ENCODE measurements at regions not wholly inside any gene's neighbourhood (a gene's known extent, or its start where the extent isn't known, plus 50 kb on each side); places are given as distances from the start of the nearest gene placed in this dataset.

GRCh38 chr10:4130685-4131084, 345.7 kb upstream of the KLF6 start:
- no peak for DNase-seq

GRCh38 chr10:4129866-4130477, 345.0 kb upstream of the KLF6 start:
- DNase-seq: no peak

DNA sequence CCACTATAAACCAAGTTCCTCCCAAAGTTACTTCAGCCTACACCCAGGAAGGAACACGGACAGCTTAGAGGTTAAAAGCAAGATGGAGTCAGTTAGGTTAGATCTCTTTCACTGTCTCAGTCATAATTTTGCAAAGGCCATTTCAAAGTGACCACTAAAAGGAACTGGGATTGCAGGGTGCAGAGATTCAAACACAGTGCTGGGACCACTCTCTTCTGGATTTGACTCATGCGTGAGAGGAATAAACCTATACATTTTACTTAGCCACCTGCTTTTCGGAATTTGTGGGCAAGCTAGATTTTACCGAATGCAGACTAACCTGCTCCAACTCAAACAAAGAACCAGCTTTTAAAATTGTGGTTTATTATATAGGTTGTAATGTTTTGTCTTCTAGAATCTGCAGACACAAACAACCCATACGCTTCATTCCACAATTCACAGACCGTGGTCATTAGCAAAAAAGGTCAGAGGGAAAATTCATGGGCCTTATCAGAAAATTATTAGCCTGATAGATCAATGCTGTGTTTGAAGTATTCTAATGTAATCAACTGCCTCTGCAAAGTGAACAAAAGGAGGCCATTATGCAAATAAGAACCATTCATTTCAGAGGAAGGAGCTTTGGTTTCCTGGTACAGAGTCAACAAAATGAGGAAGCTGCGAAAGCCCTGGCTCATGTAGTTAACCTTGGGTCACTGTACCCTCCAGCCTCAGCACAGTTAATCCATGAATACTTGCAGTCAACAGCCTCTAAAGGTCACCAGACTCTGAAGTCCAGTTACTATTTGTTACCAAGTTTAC, 342.7 kb upstream of the KLF6 start:
- no peak for DNase-seq

DNA sequence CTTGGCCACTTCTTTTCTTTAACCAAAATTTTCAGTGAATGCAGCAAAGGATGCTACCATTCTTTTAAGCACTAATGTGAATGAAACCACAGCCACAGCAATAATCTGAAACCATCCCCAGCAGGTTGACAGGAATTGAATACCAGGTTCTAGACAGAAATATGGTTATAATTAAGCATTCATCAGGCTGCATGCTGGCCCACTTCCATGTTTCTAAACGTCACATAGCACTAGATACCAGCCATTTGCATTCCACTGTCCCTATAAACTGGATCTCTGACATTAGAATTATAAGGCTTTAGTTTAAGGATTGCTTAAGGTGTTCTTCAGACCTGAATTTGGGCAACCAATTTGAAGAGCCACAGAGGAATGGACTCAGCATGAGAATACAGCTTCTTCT, 340.8 kb upstream of the KLF6 start:
- no peak for DNase-seq

GRCh38 chr10:4121502-4122380, 336.7 kb upstream of the KLF6 start:
- no peak for DNase-seq

- no peak for DNase-seq
These were observed 335.3 kb upstream of the KLF6 start for GRCh38 chr10:4120096-4120853.

DNA sequence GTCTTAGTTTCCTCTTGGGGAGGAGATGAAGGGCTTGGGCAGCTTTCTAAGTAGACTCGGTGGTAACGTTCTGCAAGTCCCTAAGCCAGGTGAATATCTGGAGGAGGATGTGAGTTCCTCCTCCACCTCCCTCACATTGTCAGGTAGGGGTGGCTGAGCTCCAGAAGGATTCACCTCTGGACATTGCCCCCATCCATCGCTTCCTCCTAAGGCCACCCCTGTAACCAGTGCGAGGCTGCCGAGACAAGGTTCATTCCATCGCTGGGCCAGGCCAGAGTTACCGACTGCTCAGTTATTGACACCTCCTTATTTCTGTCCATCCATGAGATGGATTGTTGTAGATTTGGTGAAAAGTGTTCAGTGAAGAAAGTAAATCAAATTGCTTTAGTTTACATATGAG, 334.1 kb upstream of the KLF6 start:
- no peak for DNase-seq

DNA sequence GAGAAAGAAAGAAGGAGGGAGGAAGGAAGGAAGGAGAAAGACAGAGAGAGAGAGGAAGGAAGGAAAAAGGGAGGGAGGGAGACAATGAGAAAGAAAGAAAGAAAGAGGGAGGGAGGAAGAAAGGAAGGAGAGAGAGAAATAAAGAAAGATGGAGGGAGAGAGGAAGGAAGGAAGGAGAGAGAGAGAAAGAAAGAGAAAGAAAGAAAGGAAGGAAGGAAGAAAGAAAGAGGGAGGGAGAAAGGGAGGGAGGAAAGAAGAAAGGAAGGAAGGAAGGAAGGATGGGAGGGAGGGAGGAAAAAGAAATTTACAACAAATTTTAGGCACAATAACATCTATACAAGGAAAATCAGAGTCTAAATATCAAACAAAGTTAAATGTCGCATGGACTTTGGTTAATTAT, 332.6 kb upstream of the KLF6 start:
- DNase-seq: no peak

DNA sequence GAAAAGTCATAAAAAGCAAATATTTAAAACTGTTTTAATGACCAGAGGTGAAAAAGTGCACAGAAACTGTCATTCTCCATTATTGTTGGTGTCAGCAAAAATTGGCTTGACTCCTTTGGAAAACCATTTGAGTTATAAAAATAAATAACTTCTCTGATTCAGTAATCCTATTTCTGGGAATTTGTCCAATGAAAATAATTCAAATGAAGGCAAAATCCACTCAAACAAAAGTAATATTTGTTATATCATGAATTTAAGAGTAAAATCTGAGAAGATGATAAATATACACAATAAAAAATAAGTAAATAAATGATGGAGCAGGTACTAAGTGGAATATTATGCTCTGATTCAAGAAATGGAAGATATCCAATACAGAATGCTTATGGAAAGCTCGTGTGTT, 326.6 kb upstream of the KLF6 start:
- DNase-seq: no peak

GRCh38 chr10:4109469-4109868, 324.5 kb upstream of the KLF6 start:
- DNase-seq: no peak

DNA sequence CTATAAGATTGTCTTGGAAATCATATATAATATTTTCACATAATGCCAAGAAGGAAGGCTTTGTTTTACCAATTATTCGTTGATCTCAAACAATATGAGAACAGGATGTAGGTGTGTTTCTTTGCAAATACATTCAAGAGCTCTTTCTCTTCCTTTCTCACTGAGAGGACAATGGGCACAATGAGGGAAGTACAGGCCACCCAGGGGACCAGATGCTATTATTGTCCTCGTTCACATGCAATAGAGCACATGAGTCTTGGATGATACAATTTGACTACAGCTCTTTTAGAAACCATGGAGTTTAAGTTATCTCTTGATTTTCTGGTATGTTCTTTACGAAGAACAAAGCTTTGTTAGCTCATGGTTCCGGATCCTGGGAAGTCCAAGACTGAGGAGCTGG, 323.7 kb upstream of the KLF6 start:
- DNase-seq: no peak

DNA sequence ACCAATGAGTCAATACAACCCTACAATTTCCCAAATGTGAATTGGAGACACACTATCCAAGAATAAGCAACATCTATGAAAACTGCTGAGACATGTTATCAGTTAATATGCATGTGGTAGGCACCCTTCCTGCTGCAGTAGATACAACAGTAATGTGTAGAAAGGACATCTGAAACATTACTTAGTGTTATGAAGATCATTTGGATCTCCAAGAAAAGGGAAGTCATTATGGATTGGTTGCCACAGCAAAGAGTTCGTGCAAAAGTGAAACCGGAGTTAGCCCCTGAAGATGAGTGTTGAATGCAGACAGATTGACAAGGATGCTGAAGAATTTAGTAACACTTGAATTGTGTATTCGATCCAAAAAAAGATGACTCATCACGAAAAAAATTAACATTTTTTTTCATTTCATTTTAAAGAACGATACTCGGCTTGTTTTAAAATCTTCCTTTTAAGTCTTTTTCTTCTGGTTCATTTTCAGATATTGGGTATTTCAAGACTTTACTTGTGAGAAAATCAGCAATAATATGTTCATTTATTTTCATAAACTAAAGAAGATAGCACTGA, 322.4 kb upstream of the KLF6 start:
- DNase-seq: no peak

- no peak for DNase-seq
These were observed 318.6 kb upstream of the KLF6 start for GRCh38 chr10:4103603-4104002.

- DNase-seq: no peak
These were observed 317.9 kb upstream of the KLF6 start for GRCh38 chr10:4102802-4103344.

DNA sequence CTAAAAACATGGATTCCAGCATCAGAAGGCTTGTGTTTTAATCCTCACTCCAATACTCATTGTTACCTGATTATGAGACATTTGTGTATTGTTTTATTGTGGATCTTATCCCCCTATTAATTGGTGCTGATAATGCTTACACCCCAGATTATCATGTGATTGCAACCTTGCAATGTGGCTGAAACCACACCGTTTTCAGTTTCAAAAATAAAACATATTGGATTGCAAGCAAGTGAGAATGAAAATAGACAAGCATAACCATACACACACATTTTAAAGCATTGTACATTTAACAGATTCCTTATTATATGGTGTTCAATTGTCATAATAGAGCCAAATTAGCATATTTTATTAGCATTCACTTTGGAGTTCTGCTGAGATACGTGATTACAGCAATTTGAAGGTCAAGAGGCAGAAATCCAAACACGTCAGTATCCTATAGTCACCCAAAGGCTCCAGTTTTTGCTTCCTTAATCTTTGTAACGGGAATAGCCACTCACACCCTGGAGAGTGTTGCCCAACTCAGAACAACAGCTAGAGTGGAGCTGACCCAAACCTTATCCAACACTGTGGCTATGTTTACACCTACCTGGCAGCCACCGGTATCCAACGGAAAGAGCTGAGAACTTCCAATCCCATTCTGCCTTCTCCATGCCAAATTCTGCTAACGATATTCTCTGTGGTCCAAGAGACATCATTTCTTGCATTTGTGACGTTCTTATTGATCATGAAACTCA, 317.1 kb upstream of the KLF6 start:
- no peak for DNase-seq

DNA sequence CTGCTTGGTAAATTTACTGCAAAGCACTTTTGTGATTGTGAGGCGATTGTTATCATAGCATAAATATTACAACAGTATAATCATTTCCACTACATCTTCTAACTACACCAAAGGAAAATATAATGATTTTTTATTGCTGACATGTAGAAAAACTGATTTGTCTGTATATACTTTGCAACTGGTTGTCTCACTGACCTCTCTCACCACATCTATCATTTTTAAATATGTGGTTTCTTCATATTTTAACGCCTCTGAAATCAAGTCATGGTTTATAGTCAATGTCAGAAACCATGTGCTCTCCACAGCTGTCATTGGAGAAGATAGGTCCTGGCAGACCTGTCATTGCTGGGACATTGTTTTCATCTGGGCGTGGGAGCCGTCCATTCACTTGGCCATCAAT, 315.4 kb upstream of the KLF6 start:
- DNase-seq: no peak

- no peak for DNase-seq
These were observed 314.2 kb upstream of the KLF6 start for GRCh38 chr10:4099202-4099601.

GRCh38 chr10:4095166-4095917, 310.3 kb upstream of the KLF6 start:
- no peak for DNase-seq

- no peak for DNase-seq
These were observed 309.7 kb upstream of the KLF6 start for GRCh38 chr10:4094751-4095150.

GRCh38 chr10:4093438-4093837, 308.4 kb upstream of the KLF6 start:
- no peak for DNase-seq

All from NCI-H1930 (cell line).